COLO668 (cell line): ENCODE measurements at regions not wholly inside any gene's neighbourhood (a gene's known extent, or its start where the extent isn't known, plus 50 kb on each side); places are given as distances from the start of the nearest gene placed in this dataset.

Experiments
- DNase-seq: peaks from one replicate; lab custom pipeline; 2025; ENCODE audit not compliant: unreplicated experiment; lab: John Stamatoyannopoulos, UW

DNA sequence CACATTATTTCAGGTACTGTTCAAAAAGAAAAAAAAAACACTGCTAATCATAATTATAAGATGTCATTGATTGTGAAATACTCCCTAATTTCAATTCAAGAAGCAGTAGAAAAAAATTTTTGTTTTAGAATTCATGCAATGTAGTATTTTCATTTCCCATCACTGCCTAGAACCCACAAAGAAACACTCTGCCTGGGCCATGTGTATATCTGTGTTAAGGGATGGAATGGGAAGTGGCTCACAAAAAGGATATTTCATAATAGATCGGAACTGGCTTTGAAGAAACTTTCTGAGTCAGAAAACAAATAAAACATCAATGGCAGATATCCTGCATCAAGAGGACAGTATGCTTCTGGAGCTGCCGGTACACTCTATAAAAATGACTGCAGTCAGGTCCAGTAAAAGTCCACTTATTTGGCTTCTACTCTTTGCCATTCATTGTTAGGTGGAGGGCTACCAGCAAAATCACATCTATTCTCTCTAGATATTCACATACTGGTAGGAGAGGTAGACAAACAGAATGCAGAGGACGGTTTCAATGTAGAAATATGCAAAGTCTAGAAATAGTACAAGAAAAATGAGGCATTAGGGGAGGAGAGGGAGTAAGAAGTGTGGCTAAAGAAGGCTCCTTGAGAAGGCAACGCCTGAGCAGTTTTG, 135.0 kb upstream of the TNFAIP3 start:
- DNase-seq = no peak

DNA sequence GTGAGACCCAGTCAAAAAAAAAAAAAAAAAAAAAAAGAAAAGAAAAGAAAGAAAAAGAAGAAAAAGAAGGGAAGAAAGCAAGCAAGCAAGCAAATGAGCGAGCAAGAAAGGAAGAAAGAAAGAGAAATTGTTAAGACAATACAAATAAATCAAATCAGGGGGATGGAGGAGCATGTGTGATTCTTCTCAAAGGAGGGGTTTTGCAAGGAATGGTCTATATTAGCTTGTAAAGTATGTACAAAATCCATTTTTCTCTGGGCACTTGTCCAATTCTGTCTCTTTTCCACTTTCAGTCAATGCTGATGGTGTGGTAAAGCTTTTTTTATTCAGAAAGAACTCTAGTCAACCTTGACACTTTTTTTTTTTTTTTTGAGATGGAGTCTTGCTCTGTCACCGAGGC, 133.7 kb upstream of the TNFAIP3 start:
- no peak for DNase-seq

DNA sequence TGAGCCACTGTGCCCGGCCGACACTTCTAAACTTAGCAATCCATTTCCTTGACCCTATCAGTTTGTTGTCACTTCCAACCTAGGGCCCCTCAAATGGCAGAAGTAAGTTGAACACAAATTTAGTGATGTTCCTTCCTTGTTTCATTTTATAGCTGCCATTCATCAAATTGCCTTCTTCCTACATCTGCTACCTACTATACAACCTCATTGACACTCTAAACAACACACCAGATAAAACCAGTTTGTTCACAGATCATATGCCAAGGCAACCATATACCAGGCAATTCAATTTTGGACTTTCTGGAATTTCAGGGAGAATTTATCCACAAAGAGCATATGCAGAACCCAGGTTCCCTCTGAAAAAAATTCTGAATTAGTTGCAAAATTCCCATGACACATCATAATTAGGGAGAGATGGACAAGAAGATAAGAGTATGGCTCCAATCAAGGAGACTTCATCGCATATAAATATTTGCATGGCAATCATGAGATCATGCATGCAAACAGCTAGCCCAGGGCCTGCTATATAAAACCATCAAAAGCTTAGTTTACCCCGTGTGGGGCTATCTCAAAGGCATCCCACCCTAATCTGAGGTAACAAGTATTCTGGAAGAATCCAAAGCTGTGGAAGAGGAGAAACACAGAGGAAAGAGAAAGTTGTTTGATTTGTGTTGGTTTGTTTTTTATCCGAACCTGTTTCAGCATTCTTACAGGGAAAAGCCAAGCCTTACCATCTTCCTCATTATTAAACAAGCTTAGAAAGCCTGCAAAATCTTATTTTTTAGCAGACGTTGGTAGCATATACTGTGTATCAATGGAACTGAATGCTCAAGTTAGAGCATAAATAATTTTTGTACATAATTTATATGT, 132.8 kb upstream of the TNFAIP3 start:
- no peak for DNase-seq

DNA sequence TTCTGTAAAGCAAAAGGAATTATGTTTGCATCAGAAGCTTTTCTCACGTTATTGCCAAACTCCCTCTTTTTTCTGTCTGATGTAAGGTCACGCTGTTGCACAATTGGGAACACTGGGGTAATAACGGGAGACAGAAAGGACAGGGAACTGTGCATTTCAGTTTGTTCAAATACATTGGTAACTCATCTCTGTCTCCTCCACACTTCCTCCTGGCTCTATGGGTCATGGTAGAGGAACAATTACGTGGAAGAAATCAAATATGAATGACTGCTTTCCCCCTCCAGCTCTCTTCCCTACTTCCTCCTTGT, 132.2 kb upstream of the TNFAIP3 start:
- DNase-seq = no peak

DNA sequence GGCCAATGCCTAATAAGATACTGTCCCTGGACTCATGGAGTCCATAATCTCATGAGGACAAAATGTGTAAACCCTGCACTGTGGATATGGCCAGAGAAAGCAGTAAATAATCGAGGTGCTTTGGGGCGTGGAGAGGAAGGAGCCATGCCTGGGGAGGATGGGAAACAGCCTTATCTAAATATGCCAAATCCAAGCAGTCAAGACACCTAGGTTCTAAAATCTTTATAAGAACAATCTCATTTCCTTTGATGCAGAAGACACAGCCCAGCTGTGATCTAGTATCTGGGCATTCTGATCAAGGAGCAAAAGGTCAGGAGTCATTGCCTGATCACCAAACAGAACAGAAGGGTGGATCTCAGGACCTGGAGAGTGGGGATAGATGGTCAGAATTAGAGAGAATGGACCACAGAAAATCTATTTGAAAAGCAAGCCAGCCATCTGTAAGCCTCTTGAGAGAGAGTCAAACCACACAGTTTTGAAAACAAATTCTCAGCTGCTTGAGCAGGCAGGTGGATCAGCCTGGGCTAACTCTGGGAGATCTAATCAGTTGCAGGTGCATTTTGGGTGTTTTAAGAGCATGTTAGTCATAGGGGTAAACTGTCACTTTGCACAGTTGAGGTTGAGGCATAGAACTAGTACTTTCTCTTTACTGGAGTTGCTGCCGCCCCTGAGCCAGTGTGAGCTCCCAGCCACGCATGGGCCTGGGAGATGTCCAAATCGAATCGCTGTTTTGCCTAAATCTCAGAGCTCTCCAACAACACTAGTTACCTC, 130.8 kb upstream of the TNFAIP3 start:
- DNase-seq = no peak

DNA sequence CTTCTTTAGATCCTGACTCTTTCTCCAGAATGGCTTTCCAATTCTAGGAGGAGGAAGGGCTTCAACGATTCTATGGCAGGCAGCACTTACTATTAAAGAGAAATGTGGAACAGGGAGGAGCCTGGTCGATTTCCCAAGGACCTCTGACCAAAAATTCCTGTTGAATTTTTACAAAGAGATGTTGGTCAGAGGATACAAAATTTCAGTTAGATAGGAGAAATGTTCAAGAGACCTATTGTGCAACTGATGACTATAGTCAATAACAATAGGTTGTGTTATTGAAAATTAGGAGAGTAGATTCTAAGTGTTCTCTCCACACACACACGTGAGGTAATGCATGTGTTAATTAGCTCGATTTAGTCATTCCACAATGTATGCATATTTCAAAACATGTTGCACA, 130.1 kb upstream of the TNFAIP3 start:
- DNase-seq = no peak

DNA sequence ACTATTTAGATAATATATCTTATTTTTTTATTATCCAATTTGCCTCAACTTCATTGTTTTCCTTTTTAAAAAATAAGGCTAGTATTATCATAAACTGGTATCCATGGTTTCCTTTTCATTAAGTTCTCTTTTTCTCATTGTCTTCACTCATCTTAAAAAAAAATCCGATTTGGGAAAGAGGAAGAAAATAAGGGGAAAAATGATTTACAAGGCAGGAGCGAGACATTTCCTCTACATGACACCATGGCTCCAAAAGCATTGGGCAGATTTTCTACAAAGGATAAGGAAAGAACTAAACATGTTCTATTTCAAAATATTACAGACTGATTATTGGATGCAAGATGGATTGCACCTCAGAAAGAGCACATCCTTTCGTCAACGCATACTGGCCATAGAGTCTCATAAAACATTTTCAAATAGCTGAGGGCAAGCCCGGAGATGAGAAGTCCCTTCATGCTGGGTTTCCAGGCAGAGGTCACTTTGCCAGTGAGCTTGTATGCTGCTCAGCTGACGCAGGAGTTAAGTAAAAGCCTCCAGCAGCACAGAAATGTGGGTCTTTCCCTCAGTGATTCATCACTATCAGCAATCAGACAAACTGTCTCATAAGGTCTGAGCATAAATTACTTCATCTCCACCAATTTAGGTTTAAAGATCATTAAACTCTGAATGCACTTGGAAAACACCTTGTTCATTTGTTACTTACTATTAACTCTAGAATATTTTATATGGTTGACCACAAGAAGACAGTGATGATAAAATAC, 129.0 kb upstream of the TNFAIP3 start:
- no peak for DNase-seq

DNA sequence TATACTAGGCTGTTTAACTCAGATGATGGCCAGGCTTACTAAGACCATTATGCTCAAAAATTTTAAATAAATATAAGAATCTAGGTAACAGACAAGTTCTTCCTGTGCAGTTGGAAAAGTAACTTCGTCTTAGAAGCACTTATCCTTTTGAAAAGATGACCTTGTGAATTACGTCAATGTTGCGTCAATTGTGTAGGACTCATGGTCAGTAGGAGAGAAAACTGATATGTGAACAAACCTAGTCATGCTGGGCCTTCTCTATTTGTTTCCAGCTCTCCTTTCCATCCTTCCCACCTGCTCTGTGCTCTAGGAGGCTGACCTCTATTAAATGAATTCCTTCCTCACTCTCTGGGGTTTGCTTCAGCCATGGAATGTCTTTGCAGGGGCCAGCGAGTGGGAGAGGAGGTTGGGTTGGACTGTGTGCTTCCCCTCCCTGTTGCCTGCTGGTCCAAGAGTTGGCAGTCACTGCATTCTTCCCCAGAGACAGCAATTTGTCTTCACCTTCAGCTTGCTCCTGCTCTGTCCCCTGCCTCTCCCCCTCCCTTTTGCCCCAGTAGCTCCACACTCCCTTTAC, 128.0 kb upstream of the TNFAIP3 start:
- DNase-seq = no peak

DNA sequence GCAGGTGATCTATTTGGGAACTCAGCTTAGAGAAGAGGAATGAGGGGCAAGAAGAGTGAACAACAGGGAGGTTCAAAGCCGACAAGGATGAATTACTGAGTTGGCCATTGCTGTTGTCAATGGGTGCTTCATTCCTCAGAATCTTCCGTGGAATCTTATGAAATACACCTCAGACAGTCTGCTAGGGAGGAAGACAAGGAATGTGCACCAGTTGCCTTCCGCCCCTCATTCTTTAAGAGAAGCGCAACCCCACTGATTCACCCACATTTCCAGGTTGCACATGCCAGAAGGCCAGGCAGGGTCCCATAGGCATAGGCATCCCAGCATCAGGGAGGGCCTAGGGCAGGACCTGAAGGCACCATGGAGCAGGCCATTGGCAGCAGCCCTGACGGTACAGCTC, 127.5 kb upstream of the TNFAIP3 start:
- DNase-seq = no peak

DNA sequence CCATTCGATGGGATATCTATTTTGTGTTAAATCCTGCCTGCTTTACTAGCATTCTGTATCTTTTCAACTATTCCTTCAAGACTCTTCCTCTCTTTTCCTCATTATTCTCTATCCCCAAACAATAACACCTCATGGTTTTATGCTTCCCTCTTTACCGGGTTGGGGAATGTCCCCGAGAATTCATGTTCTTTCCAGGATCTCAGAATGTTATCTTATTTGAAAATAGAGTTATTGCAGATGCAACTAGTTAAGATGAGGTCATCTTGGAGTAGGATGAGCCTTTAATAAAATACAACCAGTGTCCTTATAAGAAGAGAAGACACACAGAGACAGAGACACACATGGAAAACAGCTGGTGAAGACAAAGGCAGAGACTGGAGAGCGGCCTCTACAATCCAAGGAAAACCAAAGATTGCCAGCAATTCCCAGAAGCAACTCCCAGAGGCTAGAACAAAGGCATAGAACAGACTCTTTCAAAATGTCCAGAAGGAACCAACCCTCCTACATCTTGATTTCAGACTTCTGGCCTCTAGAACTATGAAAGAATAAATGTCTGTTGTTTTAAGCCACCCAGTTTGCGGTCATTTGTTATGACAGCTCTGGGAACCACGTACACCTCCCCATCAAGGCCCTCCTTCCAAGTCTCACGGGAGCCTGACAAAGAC, 126.8 kb upstream of the TNFAIP3 start:
- DNase-seq = no peak

DNA sequence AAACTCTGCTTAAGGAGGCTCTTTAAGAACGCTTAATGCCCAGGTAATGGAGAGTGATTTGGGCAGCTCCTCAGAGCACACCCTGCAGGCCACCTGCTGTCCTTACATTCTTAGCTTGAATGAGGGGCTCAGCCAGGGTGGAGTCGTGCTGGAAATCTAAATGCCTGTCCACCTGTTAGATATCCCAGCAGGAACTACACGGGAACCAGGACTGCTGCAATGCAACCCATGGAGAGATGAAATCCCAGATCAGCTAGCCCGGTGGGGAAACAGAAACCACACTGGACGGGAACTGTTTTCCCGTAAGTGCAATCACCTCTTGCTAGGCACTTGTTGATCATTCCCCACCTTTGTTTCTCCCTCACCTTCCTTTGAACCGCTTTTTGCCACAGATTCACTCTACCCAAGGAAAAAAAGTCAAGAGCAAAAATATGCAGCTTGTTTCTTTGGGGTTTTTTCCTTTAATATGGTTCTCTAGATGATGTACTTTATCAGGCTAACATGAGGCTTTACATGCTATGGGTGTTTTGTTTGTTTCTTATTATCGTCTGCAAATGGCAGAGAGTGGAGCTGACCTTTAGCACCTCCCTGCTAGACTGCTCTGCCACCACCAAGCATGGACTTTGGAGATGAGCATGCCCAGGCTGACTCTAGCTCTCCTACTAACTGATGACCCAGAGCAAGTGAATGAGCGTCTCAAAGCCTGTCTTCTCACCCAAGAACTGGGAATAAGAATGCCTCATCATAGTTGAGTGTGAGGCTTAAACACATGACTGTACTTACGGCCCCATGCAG, 125.9 kb upstream of the TNFAIP3 start:
- no peak for DNase-seq

DNA sequence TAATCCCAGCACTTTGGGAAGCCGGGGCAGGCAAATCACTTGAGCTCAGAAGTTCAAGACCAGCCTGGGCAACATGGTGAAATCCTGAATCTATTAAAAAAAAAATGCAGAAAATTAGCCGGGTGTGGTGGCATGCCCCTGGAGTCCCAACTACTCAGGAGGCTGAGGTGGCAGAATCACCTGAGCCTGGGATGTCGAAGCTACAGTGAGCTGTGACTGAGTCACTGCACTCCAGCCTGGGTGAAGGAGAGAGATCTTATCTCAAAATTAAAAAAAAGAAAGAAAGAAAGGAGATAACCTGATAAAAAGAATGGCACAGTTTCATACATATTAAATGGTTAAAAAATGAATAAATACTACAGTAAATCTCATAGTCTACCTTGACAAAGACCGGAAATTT, 123.6 kb upstream of the TNFAIP3 start:
- no peak for DNase-seq

DNA sequence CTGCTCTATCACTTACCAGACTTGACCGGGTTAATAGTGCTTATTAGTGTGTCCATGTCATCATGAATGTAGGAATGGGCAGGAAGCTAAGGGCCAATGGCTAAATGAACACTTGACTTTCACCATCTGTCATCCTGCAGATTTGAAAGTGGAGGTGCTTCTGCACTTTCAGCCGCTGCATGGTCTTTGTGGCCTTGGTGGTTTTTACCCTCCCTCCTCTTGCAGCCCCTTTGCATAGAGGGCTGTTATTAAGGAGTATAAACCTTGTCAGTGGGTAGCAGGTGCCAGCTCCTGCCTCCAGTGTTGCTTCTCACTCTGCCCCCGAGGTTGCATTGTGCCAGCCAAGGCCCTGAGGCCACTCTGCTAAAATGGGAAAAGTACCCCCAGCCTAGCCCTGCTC, 122.2 kb upstream of the TNFAIP3 start:
- no peak for DNase-seq

DNA sequence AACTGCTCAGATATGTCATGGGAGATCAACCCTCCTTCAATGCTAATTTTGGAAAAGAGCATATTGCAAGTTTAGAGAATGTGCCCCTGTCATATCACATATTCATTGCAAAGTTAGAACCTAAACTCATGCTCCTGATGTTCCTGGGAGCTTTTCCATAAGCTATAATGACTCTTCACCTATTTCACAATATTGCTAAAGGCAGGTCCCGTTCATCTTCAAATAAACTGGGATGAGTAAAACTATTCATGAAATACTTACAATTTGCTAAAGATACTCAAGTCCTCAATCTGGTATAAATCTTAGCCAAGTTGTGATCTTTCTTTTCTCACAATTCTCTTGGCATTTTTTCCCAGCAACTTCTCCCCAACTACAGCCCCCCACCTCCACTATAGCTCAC, 121.7 kb upstream of the TNFAIP3 start:
- DNase-seq = no peak

DNA sequence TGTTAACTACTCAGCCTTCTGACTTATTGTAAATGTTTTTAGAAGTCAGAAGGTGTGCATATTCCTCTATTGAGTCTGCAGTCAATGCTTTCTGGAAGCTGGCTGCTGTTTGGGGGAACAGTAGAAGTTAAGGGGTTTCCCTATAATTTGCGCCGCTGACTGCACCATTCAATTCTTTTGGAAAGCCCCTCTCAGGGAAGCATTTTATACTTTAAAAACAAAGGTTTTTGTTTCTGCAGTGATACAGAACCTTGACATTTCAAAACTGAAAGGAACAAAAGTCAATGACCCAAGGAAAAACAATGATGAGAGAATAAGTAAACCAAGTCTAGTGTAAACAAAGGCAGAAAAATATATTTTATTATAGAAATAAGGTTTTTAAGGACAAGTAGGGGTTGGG, 120.8 kb upstream of the TNFAIP3 start:
- no peak for DNase-seq

DNA sequence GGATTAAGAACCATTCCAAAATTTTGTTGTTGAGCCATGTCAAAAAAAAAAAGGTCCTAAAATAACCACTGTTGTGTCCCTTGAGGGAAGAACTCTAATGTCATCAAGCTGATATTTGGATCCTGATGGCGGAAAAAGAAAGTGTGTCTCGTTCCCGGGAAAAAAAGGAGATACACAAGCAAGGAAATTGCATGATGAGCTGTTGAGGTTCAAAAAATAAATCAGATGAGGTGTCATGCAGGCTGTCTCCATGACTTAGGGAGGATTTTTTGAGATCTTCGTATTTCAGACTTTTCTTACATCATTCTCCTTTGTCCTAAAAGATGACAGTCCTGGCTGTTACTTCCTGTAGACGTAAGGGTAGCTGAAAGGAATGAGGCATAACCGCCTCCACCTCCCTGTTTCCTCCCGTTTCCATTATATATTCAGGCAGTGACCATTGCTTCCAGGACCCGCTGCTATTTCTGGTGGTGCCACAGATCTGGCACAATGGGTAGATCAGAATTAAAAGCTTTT, 117.3 kb upstream of the TNFAIP3 start:
- DNase-seq = no peak

DNA sequence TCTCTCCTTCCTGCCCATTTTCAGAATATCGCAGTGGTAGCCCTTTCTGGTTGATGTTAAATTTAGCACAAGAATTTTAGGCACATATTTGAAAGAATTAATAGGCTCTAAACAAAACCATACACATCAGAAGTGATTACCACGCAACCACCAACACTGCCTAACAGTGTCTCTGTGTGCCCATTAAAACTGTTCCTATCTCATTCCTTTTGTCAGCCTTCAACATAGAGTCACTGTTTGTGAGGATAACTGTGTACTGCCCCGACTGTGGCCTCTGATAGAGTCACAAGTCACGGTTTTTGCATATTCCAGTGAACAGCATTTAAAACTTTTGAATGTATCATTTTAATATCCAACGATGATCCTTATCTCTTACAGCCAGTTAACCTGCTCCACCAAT, 116.8 kb upstream of the TNFAIP3 start:
- DNase-seq = no peak

DNA sequence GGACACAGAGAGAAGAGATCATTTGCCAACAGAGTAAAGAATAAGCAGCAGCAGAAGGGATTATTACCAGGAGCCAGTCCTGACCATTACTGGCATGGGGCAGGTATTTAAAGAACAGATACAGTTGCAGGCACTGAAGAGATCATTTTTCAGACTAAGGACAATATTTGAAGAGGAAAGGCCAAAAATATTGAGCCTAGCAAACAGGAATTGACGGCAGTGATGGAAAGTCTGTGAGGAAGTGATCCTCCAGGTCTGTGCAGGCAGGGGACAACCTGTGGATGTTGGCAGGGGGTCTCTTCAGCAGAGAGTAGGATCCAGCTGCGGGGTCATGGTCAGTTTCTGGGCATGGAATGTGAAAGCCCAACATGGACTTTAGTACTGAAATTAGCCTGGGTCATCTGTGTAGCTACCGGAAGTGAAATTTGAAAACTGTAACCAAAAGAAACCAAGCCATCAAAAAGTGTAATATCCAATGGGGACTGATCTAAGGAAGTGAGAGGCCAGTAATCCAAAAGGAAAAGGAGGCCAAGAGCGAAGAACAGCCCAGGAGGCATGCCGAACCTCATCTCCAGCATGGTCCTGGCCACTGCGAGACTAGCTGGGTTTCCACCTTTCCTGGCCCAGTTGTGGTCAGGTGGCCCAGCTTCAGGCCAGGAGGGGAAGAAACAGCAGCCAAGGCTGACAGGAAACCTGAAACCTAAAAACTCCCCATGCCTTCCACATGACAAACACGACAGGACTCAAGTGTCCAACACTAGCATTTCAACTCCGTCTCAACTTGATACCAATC, 115.1 kb upstream of the TNFAIP3 start:
- no peak for DNase-seq

DNA sequence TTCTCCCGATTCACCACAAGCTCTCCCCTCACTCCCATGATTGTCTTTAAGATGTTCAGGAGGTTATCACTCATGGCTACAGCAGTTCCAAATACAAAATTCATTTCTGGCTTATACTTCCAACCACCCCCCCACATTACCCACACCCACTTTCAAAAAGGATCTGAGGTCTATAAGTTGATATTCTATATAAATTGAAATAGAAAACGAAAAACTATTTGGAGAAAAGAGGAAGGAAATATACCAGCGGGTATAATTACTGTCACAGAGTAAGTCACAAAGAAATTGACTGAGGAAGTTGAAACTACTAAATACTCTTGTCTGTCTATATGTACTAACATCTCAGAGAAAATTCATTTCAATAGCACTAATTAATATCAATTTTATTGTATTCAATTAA, 112.7 kb upstream of the TNFAIP3 start:
- no peak for DNase-seq
